A549 (cell line): ENCODE measurements at regions not wholly inside any gene's neighbourhood (a gene's known extent, or its start where the extent isn't known, plus 50 kb on each side); places are given as distances from the start of the nearest gene placed in this dataset.

Experiments used
- ATAC-seq, 2 experiments: fragments of 200-7000 bp in 1 of 2; fragments of >200 bp in 1 of 2; cut with Nextera tagmentation in 1 of 2; cut with Tn5 transposase in 1 of 2; 3 replicates each; pipeline versions ENCODE4 v1.8.0 to v1.9.1; 2018 to 2020; ENCODE audit warnings: mild to moderate bottlenecking in 1 of 2, moderate library complexity in 1 of 2
- CTCF ChIA-PET: fragments of 300-600 bp; sonication (Branson Sonifier 250); formaldehyde crosslinking; extraction: SDS; loops from one replicate; lab custom pipeline; 2021; ENCODE audit warnings: antibody characterized with exemption, inconsistent platforms; lab: Yijun Ruan, JAX
- POLR2A ChIA-PET: fragments of 350-600 bp; formaldehyde crosslinking; extraction: SDS; loops from one replicate; lab custom pipeline; 2021; ENCODE audit warnings: antibody characterized with exemption, inconsistent platforms; lab: Yijun Ruan, JAX
- DNase-seq, 2 experiments: peaks; one replicate each; pipeline versions ENCODE4 v3.0.0 to v3.0.0-alpha.2; 2011 to 2016; ENCODE audit warnings: low read depth in 1 of 2, low spot score in 1 of 2
- FAIRE-seq: peaks from 2 replicates; lab custom pipeline; 2011; peaks lifted over from hg19 to GRCh38; lab: Jason Lieb, UNC
- H3K27ac ChIP-seq, 2 experiments: fragments of >200 bp; sonication (Bioruptor Twin); formaldehyde crosslinking; 3 replicates each; pipeline ENCODE4 v1.5.1; 2016 to 2017
- H3K4me1 ChIP-seq: fragments of >200 bp; sonication (Bioruptor Twin); formaldehyde crosslinking; 3 replicates; pipeline ENCODE4 v1.6.1; 2016
- H3K4me2 ChIP-seq: fragments of >200 bp; sonication (Bioruptor Twin); formaldehyde crosslinking; 3 replicates; pipeline ENCODE4 v1.6.1; 2016
- H3K4me3 ChIP-seq: fragments of >200 bp; sonication (Bioruptor Twin); formaldehyde crosslinking; 3 replicates; pipeline ENCODE4 v1.5.1; 2016
- H3K9me3 ChIP-seq: fragments of >200 bp; sonication (Bioruptor Twin); formaldehyde crosslinking; 3 replicates; pipeline ENCODE4 v1.6.1; 2016
- CBX2 ChIP-seq: fragments of 200-600 bp; sonication (generic); IDR thresholded peaks from 2 replicates; pipeline ENCODE4 v1.6.1; 2016; ENCODE audit warnings: low read depth, mild to moderate bottlenecking, borderline replicate concordance
- CBX8 ChIP-seq: fragments of 200-600 bp; sonication (generic); IDR thresholded peaks from 2 replicates; pipeline ENCODE4 v1.6.1; 2016
- EHMT2 ChIP-seq: fragments of 200-600 bp; sonication (generic); IDR thresholded peaks from 2 replicates; pipeline ENCODE4 v1.6.1; 2016; ENCODE audit warnings: antibody characterized with exemption, low read depth, mild to moderate bottlenecking, moderate library complexity
- FOSL2 ChIP-seq, 2 experiments: fragments of 450-650 bp in 1 of 2; fragments of >200 bp in 1 of 2; sonication (Bioruptor Twin) in 1 of 2; formaldehyde crosslinking; IDR thresholded peaks; 2 replicates each; pipeline versions ENCODE4 v1.5.0 to v1.6.1; 2016 to 2020; ENCODE audit warnings: mild to moderate bottlenecking in 1 of 2, moderate library complexity in 1 of 2
- FOXS1 ChIP-seq: fragments of 250-450 bp; sonication (Bioruptor Pico); IDR thresholded peaks from 2 replicates; pipeline ENCODE4 v1.5.0; 2020; ENCODE audit warnings: mild to moderate bottlenecking, moderate library complexity
- GATA3 ChIP-seq: IDR thresholded peaks from 2 replicates; pipeline ENCODE4 v1.6.1; 2012; ENCODE audit warnings: borderline replicate concordance
- HOXA7 ChIP-seq: fragments of 250-450 bp; sonication (Bioruptor Pico); IDR thresholded peaks from 2 replicates; pipeline ENCODE4 v1.5.0; 2020; ENCODE audit warnings: mild to moderate bottlenecking, moderate library complexity
- JUNB ChIP-seq: fragments of >200 bp; sonication (Bioruptor Twin); formaldehyde crosslinking; IDR thresholded peaks from 2 replicates; pipeline ENCODE4 v1.6.1; 2016
- KDM5A ChIP-seq: fragments of 200-600 bp; sonication (generic); IDR thresholded peaks from 2 replicates; pipeline ENCODE4 v1.6.1; 2016; ENCODE audit warnings: antibody characterized with exemption, mild to moderate bottlenecking
- MAFK ChIP-seq: fragments of 450-650 bp; IDR thresholded peaks from 2 replicates; pipeline ENCODE4 v1.6.1; 2014; ENCODE audit not compliant: partially characterized antibody
- NFE2L2 ChIP-seq: fragments of 150-350 bp; conservative IDR thresholded peaks from 2 replicates; pipeline ENCODE4 v1.6.1; 2014; ENCODE audit warnings: low read length
- POLR2A ChIP-seq: IDR thresholded peaks from 2 replicates; pipeline ENCODE4 v1.6.1; 2012; ENCODE audit warnings: mild to moderate bottlenecking, low read length
- RAD21 ChIP-seq, 2 experiments: fragments of >200 bp in 1 of 2; sonication (Bioruptor Twin) in 1 of 2; formaldehyde crosslinking in 1 of 2; IDR thresholded peaks in 1 of 2; conservative IDR thresholded peaks in 1 of 2; 2 replicates in 1 of 2; 3 replicates in 1 of 2; pipeline ENCODE4 v1.6.1; 2012 to 2018; ENCODE audit warnings: inconsistent platforms in 1 of 2
- RFX5 ChIP-seq: fragments of 450-650 bp; IDR thresholded peaks from 2 replicates; pipeline ENCODE4 v1.7.1; 2014; ENCODE audit warnings: antibody characterized with exemption, mild to moderate bottlenecking, moderate library complexity
- SMC3 ChIP-seq: fragments of >200 bp; sonication (Bioruptor Twin); formaldehyde crosslinking; IDR thresholded peaks from 3 replicates; pipeline ENCODE4 v1.6.1; 2018; ENCODE audit warnings: inconsistent platforms
- TFCP2L1 ChIP-seq: fragments of 250-450 bp; sonication (Bioruptor Pico); IDR thresholded peaks from 2 replicates; pipeline ENCODE4 v1.5.0; 2021; ENCODE audit warnings: mild to moderate bottlenecking
- TP53 ChIP-seq: fragments of 250-450 bp; sonication (Bioruptor Pico); IDR thresholded peaks from 2 replicates; pipeline ENCODE4 v1.5.0; 2021; ENCODE audit warnings: mild to moderate bottlenecking, moderate library complexity
- ZC3H11A ChIP-seq: fragments of 450-650 bp; IDR thresholded peaks from 2 replicates; pipeline ENCODE4 v1.6.1; 2014; ENCODE audit warnings: antibody characterized with exemption, mild to moderate bottlenecking
- WGBS: methylation state at CpG from one replicate; pipeline ENCODE4 v1.1.6; 2017; ENCODE audit errors: missing lambda C conversion rate; 5-methylcytosine and 5-hydroxymethylcytosine counted together
- TF ChIP-seq, protein P1 (sequence below): IDR thresholded peaks from 2 replicates; pipeline ENCODE4 v1.6.1; 2012
- TF ChIP-seq, protein P2 (sequence below): fragments of 250-450 bp; sonication (Bioruptor Pico); IDR thresholded peaks from 2 replicates; pipeline ENCODE4 v1.5.0; 2021; ENCODE audit warnings: mild to moderate bottlenecking, moderate library complexity, borderline replicate concordance
- TF ChIP-seq, protein P3 (sequence below): fragments of >200 bp; sonication (Bioruptor Twin); formaldehyde crosslinking; IDR thresholded peaks from 2 replicates; pipeline ENCODE4 v1.6.1; 2016
- TF ChIP-seq, protein P4 (sequence below): fragments of 450-650 bp; IDR thresholded peaks from 2 replicates; pipeline ENCODE4 v1.6.1; 2014; ENCODE audit warnings: antibody characterized with exemption
- TF ChIP-seq, protein P5 (sequence below): IDR thresholded peaks from 2 replicates; pipeline ENCODE4 v1.6.1; 2012; ENCODE audit warnings: low read depth, borderline replicate concordance

DNA sequence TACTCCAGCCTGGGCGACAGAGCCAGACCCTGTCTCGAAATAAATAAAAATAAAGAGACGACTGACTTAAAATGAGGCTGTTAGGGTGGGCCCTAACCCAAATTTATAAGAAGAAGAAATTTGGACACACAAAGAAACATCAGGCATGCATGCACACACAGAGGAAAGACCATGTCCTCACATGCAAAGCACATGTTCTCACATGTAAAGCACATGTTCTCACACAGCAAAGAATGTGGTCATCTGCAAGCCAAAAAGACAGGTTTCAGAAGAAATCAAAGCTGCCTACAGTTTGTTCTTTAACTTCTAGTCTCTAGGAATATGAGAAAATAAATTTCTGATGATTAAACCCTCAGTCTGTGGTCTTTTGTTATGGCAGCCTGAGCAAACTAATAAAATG lies 132.3 kb upstream of the CRIM1 start:
- CTCF ChIA-PET: no interaction called here
- WGBS: 24% methylated on average over 3 of the region's 3 CpGs

DNA sequence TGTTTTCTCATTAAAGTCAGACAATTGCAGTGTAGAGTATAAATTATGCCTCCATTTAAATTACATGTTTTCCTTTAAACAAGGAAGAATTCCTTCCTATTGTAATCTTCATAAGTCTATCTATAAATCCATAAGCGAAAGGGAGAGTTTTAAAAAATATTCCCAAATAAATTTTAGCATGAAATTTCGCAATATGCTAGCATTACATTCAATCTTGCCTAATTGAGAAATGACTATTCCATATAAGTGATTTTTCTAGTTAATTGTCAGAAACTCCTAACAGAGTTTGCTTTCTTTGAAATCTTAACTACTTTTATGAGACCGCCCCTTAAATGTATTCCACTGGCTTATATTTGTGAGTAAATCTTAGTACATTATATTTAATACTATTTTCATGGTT lies 133.1 kb upstream of the CRIM1 start:
- ChIA-PET CTCF (no interaction called here), POLR2A (no interaction called here)
- TF ChIP-seq TFCP2L1 (CRISPR knock-in tag) (no peak), CBX8 (no peak), POLR2A (no peak), FOSL2 (IDR thresholded peaks at IDR 0.05) (no peak), FOSL2 (CRISPR knock-in tag; IDR thresholded peaks at IDR 0.05) (no peak)
- TF ChIP-seq, protein P1, sequence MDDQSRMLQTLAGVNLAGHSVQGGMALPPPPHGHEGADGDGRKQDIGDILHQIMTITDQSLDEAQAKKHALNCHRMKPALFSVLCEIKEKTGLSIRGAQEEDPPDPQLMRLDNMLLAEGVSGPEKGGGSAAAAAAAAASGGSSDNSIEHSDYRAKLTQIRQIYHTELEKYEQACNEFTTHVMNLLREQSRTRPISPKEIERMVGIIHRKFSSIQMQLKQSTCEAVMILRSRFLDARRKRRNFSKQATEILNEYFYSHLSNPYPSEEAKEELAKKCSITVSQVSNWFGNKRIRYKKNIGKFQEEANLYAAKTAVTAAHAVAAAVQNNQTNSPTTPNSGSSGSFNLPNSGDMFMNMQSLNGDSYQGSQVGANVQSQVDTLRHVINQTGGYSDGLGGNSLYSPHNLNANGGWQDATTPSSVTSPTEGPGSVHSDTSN: no peak
- Histone ChIP-seq H3K4me2 (no peak overlapping the region), H3K9me3 (no peaks in the 10 kb centered on the region), H3K27ac (no peak overlapping the region), H3K4me1 (no peaks in the 10 kb centered on the region), H3K4me3 (no peak overlapping the region)
- no peak for DNase-seq
- WGBS: 42% methylated on average over 3 of the region's 3 CpGs
- FAIRE-seq: no peak
- no peak for ATAC-seq

More for the DNA sequence above, 132.3 kb upstream of the CRIM1 start:
- Histone ChIP-seq H3K9me3 (no peaks in the 10 kb centered on the region), H3K4me3 (no peak overlapping the region), H3K27ac (no peak overlapping the region), H3K4me1 (no peaks in the 10 kb centered on the region)
- POLR2A ChIA-PET: no interaction called here
- no peak for ATAC-seq
- DNase-seq: no peak
- FAIRE-seq: no peak
- TF ChIP-seq, protein P2, sequence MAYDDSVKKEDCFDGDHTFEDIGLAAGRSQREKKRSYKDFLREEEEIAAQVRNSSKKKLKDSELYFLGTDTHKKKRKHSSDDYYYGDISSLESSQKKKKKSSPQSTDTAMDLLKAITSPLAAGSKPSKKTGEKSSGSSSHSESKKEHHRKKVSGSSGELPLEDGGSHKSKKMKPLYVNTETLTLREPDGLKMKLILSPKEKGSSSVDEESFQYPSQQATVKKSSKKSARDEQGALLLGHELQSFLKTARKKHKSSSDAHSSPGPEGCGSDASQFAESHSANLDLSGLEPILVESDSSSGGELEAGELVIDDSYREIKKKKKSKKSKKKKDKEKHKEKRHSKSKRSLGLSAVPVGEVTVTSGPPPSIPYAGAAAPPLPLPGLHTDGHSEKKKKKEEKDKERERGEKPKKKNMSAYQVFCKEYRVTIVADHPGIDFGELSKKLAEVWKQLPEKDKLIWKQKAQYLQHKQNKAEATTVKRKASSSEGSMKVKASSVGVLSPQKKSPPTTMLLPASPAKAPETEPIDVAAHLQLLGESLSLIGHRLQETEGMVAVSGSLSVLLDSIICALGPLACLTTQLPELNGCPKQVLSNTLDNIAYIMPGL (CRISPR knock-in tag): no peak
- no peak for TF ChIP-seq NFE2L2
- TF ChIP-seq RFX5: no peak
- TF ChIP-seq, all 56 proteins: peak for 0
- H3K4me2 ChIP-seq: no peak overlapping the region

DNA sequence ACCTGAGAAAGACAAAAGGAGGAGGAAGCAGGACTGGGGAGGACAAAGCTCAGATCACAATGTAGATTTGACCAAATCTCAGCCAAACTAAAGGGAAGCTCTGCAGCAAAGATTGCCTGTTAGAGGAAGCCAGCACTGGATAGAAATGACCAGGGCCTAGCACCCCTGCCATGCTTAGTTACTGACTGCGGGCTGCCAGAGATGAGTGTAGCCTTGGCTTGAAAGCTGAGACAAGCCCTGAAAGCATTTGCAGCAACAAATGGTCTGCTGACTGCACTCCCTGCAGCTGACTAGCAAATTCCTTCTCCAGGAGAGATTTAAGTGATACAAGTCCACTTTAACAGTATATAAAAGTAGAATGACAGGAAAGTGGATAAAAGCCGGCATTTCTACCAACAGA lies 140.9 kb upstream of the CRIM1 start:
- H3K9me3 ChIP-seq: no peaks in the 10 kb centered on the region
- FAIRE-seq (no peak), ATAC-seq (no peak), DNase-seq (no peak)
- ChIA-PET POLR2A (no interaction called here), CTCF (no interaction called here)
- H3K27ac ChIP-seq: no peak overlapping the region
- H3K4me3 ChIP-seq: no peak overlapping the region
- TF ChIP-seq, protein P3, sequence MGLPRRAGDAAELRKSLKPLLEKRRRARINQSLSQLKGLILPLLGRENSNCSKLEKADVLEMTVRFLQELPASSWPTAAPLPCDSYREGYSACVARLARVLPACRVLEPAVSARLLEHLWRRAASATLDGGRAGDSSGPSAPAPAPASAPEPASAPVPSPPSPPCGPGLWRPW: no peak
- TF ChIP-seq FOSL2 (IDR thresholded peaks at IDR 0.05): no peak
- TF ChIP-seq FOSL2 (CRISPR knock-in tag; IDR thresholded peaks at IDR 0.05): no peak
- TF ChIP-seq NFE2L2: no peak
- no peak for TF ChIP-seq JUNB
- TF ChIP-seq, protein P4, sequence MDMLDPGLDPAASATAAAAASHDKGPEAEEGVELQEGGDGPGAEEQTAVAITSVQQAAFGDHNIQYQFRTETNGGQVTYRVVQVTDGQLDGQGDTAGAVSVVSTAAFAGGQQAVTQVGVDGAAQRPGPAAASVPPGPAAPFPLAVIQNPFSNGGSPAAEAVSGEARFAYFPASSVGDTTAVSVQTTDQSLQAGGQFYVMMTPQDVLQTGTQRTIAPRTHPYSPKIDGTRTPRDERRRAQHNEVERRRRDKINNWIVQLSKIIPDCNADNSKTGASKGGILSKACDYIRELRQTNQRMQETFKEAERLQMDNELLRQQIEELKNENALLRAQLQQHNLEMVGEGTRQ: no peak
- TF ChIP-seq GATA3: no peak
- TF ChIP-seq, protein P1: no peak
- no peaks in the 10 kb centered on the region for H3K4me1 ChIP-seq
- 51% methylated on average over 2 of the region's 2 CpGs for WGBS
- no peak overlapping the region for H3K4me2 ChIP-seq

DNA sequence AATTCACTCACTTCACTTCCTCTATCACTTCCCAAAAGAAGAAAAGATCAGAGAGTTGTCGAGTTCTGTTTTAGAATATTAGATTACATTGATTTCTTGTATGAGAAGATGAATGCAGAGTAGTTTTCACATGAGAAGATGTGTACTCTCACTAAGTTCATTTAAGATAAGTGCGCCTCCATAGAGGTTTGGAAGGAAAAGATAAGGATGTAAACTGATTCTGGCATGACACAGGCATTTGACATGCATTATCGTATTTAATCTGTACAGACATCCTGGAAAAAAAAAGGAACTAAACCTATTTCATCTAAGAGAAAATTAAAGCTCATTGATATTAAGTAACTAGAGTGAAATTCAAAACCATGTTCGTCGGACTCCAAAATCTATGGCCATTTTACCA lies 152.2 kb upstream of the CRIM1 start:
- ChIA-PET CTCF (no interaction called here), POLR2A (no interaction called here)
- no peak for FAIRE-seq

More for the DNA sequence above, 152.2 kb upstream of the CRIM1 start:
- 58% methylated on average over 5 of the region's 5 CpGs for WGBS
- no peak overlapping the region for H3K4me2 ChIP-seq
- ATAC-seq (no peak), DNase-seq (no peak)
- H3K9me3 ChIP-seq: peaks cover 8% of the 10 kb centered on the region; the same call in 1 of the 3 replicates
- no peaks in the 10 kb centered on the region for H3K4me1 ChIP-seq
- no peak overlapping the region for H3K27ac ChIP-seq
- TF ChIP-seq ZC3H11A (no peak), HOXA7 (no peak), CBX2 (no peak), SMC3 (no peak), KDM5A (no peak), RAD21 (conservative IDR thresholded peaks at IDR 0.05 in 1 of 2, IDR thresholded peaks at IDR 0.05 in 1 of 2) (no peak), FOXS1 (no peak), EHMT2 (no peak), NFE2L2 (no peak), MAFK (no peak), POLR2A (no peak), TP53 (CRISPR knock-in tag) (no peak)
- TF ChIP-seq, protein P5, sequence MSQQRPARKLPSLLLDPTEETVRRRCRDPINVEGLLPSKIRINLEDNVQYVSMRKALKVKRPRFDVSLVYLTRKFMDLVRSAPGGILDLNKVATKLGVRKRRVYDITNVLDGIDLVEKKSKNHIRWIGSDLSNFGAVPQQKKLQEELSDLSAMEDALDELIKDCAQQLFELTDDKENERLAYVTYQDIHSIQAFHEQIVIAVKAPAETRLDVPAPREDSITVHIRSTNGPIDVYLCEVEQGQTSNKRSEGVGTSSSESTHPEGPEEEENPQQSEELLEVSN: no peak
- no peak overlapping the region for H3K4me3 ChIP-seq
